Astrocyte of the cerebellum (primary cell): ENCODE measurements at regions not wholly inside any gene's neighbourhood (a gene's known extent, or its start where the extent isn't known, plus 50 kb on each side); places are given as distances from the start of the nearest gene placed in this dataset.

Source experiments
- DNase-seq: peaks from one replicate; pipeline ENCODE4 v3.0.0-alpha.2; 2011; ENCODE audit warnings: low read depth
- H3K4me3 ChIP-seq: 2 replicates; pipeline ENCODE4 v1.5.1; 2011; ENCODE audit warnings: mild to moderate bottlenecking, low read depth, low read length, moderate library complexity
- in situ Hi-C: cut with HindIII; loops from 2 replicates; pipeline ENCODE4 v1.10.0; 2017; ENCODE audit warnings: low sequenced_read_pairs
- TF ChIP-seq, protein P1 (sequence below): IDR thresholded peaks from 2 replicates; pipeline ENCODE4 v1.5.1; 2012; ENCODE audit warnings: low read length, low read depth, moderate library complexity, mild to moderate bottlenecking; ENCODE audit errors: missing control alignments

DNA sequence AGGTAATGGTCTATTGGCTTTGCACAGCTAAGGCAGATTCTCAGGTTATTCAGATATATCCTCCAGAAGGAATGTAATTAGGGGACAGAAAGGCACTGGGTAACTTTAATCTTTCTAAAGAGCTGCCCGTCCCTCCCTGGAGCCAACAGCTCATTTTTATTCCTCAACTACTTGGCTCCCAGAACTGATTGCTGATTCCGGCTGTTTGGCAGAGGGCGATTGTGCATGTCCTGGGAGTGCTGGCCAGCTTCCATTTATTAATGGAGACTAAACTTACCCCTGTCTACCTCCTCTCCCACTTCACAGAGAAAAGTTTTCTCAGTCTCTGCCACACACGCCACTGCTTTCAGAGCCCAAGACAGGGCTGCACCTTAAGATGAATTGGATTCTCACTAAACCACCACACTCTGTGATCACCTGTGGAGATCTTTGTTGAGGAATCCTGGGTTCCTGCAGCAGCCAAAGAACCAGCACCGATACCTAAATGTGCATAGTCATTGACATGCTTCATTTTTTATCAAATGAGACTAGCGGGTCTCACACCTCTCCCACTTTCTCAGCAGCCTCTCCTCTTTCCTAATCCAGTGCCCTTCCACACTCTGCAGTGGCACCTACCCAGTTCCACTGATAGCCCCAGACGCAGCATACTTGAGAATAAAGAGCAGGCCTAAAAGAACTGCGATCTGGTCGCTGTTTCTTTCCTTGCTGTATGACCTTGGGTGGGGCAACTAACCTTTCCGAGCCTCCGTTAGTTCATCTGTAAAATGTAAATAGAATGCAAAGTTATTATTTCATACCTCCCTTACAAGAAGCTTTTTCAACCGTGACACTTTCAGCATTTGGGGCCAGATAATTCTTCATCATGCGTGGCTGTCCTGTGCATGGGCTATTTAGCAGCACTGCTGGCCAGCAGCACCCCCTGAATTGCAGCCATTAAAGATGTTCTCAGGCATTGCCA lies 648.7 kb downstream of the UQCRFS1 start:
- DNase-seq: no peak
- TF ChIP-seq, protein P1, sequence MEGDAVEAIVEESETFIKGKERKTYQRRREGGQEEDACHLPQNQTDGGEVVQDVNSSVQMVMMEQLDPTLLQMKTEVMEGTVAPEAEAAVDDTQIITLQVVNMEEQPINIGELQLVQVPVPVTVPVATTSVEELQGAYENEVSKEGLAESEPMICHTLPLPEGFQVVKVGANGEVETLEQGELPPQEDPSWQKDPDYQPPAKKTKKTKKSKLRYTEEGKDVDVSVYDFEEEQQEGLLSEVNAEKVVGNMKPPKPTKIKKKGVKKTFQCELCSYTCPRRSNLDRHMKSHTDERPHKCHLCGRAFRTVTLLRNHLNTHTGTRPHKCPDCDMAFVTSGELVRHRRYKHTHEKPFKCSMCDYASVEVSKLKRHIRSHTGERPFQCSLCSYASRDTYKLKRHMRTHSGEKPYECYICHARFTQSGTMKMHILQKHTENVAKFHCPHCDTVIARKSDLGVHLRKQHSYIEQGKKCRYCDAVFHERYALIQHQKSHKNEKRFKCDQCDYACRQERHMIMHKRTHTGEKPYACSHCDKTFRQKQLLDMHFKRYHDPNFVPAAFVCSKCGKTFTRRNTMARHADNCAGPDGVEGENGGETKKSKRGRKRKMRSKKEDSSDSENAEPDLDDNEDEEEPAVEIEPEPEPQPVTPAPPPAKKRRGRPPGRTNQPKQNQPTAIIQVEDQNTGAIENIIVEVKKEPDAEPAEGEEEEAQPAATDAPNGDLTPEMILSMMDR: no peak
- no peak overlapping the region for H3K4me3 ChIP-seq
- in situ Hi-C loops: no loop called here

DNA sequence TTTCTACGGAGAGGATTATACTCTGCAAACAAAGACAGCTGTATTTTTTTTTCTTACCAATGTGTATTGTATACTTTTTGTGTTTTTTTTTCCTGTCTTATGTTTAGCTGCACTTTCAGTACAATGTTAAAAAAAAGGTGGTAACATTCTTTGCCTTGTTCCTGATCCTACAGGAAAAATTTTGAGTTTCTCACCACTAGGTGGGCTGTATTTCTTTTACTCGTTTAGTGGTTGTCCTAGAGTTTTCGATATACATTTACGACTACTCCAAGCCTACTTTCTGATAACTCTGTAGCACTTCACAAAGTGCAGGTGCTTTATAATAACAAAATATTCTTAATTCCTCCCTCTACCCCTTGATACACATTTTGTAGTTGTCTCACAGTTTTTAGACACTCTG lies 652.2 kb downstream of the UQCRFS1 start:
- DNase-seq: no peak
- in situ Hi-C loops: no loop called here
- H3K4me3 ChIP-seq: no peak overlapping the region
- TF ChIP-seq, protein P1: no peak

DNA sequence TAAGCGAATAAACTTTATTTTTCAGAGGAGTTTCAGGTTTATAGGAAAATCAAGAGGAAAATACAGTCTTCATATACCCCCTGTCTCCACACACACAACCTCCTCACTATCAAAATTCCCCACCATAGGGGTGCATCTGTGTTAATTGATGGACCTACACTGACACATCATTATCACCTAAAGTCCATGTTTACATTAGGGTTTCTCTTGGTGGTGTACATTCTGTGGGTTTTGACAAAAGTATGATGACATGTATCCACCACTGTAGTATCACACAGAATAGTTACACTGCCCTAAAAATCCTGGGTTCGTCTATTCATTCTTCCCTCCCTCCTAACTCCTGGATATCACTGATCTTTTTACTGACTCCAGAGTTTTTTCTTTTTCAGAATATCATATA lies 654.2 kb downstream of the UQCRFS1 start:
- in situ Hi-C loops: no loop called here
- TF ChIP-seq, protein P1: no peak
- no peak for DNase-seq
- H3K4me3 ChIP-seq: no peak overlapping the region

DNA sequence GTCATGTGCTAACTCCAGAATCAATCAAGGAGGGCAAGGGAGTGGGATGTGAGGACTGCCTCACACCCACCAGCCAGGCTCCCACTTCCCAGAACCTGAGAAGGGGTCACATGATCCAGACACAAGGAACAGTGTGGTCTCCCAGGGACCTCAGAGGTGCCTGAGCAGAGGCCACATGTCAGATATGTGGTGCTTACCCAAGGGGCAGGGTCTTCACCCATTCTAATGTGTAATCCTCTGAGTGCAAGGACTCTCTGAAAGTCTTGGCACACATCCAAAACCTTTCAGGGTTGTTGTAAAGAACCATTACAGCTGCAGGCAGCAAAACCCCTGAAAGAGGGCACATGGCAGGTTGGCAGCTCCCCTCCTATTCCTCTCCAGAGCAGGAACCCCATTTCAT lies 656.6 kb downstream of the UQCRFS1 start:
- DNase-seq: no peak
- TF ChIP-seq, protein P1: no peak
- no peak overlapping the region for H3K4me3 ChIP-seq
- in situ Hi-C loops: no loop called here

DNA sequence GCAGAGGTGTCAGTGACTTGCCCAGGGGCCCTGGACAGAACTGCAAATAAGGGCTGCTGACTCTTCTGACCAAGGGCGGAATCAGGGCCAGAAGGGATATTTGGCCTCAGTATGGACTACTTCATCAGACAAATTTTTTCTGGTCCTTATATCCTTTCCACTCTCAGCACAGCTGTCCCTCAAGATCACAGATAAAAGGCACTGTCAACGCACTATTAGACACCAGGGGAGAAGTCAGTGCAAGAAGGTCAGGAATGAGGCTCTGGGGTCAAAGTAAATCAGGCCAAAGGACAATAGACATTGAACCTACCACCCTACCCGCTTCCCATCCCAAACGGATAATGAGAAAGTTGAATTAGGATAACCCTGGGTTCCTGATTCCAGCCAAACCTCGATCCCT lies 657.6 kb downstream of the UQCRFS1 start:
- DNase-seq: no peak
- TF ChIP-seq, protein P1: no peak
- no peak overlapping the region for H3K4me3 ChIP-seq
- in situ Hi-C loops: no loop called here

DNA sequence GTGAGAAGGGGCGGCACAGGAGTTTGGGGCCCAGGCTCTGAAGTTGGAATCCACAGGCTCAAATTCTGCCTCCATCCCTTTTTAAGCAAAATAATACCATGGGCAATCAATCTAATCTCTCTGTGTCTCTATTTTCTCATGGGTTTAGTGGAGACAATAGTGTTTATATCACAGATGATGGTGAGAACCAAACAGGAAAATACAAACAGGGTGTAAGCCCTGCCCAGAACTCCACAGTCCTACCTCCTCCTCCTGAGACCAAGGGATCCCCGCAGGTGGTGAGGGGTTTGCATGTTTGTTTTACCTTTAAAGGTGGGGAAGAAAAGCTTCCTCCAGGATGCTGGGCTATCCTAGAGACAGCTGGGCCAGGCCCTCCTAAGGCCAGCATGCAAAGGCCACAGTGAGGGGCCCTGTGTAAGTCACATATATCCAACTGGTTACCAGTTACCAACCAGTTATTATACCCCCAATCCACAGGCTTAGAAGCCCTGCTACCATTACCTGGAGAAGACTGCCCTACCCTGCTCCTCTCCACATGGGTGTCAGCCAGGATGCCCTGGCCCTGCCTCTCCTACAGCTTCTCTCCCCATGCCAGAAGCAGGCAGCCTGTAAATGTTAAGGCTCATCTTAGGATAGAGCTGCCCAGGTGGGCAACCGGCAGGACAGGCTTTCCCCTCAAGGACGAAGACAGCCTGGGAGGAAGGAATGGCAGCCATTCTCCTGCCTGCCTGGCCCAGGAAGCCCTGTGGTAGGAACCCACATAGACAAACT lies 658.4 kb downstream of the UQCRFS1 start:
- no peak for DNase-seq
- in situ Hi-C loops: no loop called here
- no peak overlapping the region for H3K4me3 ChIP-seq
- TF ChIP-seq, protein P1: no peak
